Activated T-helper 1 cell treated with anti-CD3 and anti-CD28 coated beads, Interleukin-12 subunit alpha, Interleukin-12 subunit beta, Interleukin-2, Interleukin-4 antibody, amounts not matched to agents 30 ng/mL and 10 ng/mL and 1 ng/mL, durations not matched to agents 14 hours and 24 hours and 36 hours (primary cell): ENCODE measurements at regions not wholly inside any gene's neighbourhood (a gene's known extent, or its start where the extent isn't known, plus 50 kb on each side); places are given as distances from the start of the nearest gene placed in this dataset.

Experiments used
- DNase-seq: peaks from one replicate; pipeline ENCODE4 v3.0.0; 2021; ENCODE audit warnings: low spot score
- H3K27ac Mint-ChIP-seq: one replicate; pipeline ENCODE4 v1.8.0; 2021; ENCODE audit warnings: mild to moderate bottlenecking, mixed read lengths
- H3K27me3 Mint-ChIP-seq: one replicate; pipeline ENCODE4 v1.8.0; 2022; ENCODE audit warnings: mild to moderate bottlenecking, moderate library complexity, mixed read lengths; ENCODE audit not compliant: insufficient read depth
- H3K36me3 Mint-ChIP-seq: one replicate; pipeline ENCODE4 v1.8.0; 2021; ENCODE audit warnings: low read depth, mixed read lengths
- H3K4me1 Mint-ChIP-seq: one replicate; pipeline ENCODE4 v1.8.0; 2021; ENCODE audit warnings: low read depth, mixed read lengths
- H3K4me3 Mint-ChIP-seq: one replicate; pipeline ENCODE4 v1.8.0; 2021; ENCODE audit warnings: mild to moderate bottlenecking, moderate library complexity, mixed read lengths
- H3K9me3 Mint-ChIP-seq: one replicate; pipeline ENCODE4 v1.8.0; 2021; ENCODE audit warnings: mixed read lengths
- intact Hi-C: fragments of 100-400 bp; cut with micrococcal nuclease; formaldehyde crosslinking; loops from one replicate; pipeline ENCODE4 v1.15.1; 2024

- intact Hi-C loops = no loop called here
Measured at GRCh38 chr10:76615049-76615448, 1022.6 kb downstream of the KCNMA1 start.

More at GRCh38 chr10:76615049-76615448, 1022.6 kb downstream of the KCNMA1 start:
- H3K4me1 Mint-ChIP-seq = no peaks in the 10 kb centered on the region
- no peak overlapping the region for H3K27ac Mint-ChIP-seq
- no peak for DNase-seq
- H3K9me3 Mint-ChIP-seq = peaks cover 4% of the 10 kb centered on the region
- no peaks in the 10 kb centered on the region for H3K27me3 Mint-ChIP-seq
- no peak overlapping the region for H3K4me3 Mint-ChIP-seq
- no peaks in the 10 kb centered on the region for H3K36me3 Mint-ChIP-seq
